ENCODE measurements at regions not wholly inside any gene's neighbourhood (a gene's known extent, or its start where the extent isn't known, plus 50 kb on each side); places are given as distances from the start of the nearest gene placed in this dataset.
A peak's percentile ranks its signal among the peaks of the same experiment; 100 is the strongest.

GRCh38 chr12:124389138-124389724 is 94.3 kb downstream of the RFLNA start:
- 0% methylated on average over 38 of the region's 39 CpGs; no CpG with 5 or more reads in 1 of the 2 donors for WGBS, 2 donors
- peaks cover 79% of the 10 kb centered on the region for H3K4me1 ChIP-seq
- intact Hi-C loops (cut with DNase I) = no loop called here

GRCh38 chr12:124388679-124389137 is 93.8 kb downstream of the RFLNA start:
- intact Hi-C loops (cut with DNase I) = no loop called here
- ATAC-seq = peak; percentile 75
- Histone ChIP-seq H3K9me3 (no peaks in the 10 kb centered on the region), H3K36me3 (replicated peaks in 1 of 2; ENCODE audit: insufficient read depth in 1 of 2, low read depth in 2 of 2) (peaks cover 7 to 11% of the 10 kb centered on the region in 2 donors), H3K4me1 (peaks cover 74% of the 10 kb centered on the region), H3K27ac (peak overlapping the region; percentile 90 to 96 (median 93)), H3K4me3 (peak overlapping the region; percentile 20 to 59), H3K27me3 (no peaks in the 10 kb centered on the region)
- 0% methylated on average over 9 to 34 of the region's 39 CpGs for WGBS, 2 donors
- TF ChIP-seq POLR2A (IDR thresholded peaks at IDR 0.05) (peak; percentile 60 to 87 (median 82)), CTCF (IDR thresholded peaks at IDR 0.05) (peak in 1 of 7 experiments; percentile 26)
- DNase-seq = peak; percentile 83 to 89 (median 88)

More at GRCh38 chr12:124389138-124389724, 94.3 kb downstream of the RFLNA start:
- DNase-seq (peak; percentile 89 to 93 (median 92)), ATAC-seq (peak; percentile 74)
- no peaks in the 10 kb centered on the region for H3K9me3 ChIP-seq
- H3K27me3 ChIP-seq = no peaks in the 10 kb centered on the region
- peak overlapping the region; percentile 90 to 96 (median 93) for H3K27ac ChIP-seq
- TF ChIP-seq CTCF (IDR thresholded peaks at IDR 0.05) = no peak
- peak in 1 of 3 donors; percentile 34 for TF ChIP-seq POLR2A (IDR thresholded peaks at IDR 0.05)
- peaks cover 7 to 11% of the 10 kb centered on the region in 2 donors for H3K36me3 ChIP-seq (replicated peaks in 1 of 2; ENCODE audit: insufficient read depth in 1 of 2, low read depth in 2 of 2)
- peak overlapping the region; percentile 20 for H3K4me3 ChIP-seq

- TF ChIP-seq CTCF (IDR thresholded peaks at IDR 0.05) (no peak), POLR2A (IDR thresholded peaks at IDR 0.05) (no peak)
- H3K4me1 ChIP-seq = peaks cover 69% of the 10 kb centered on the region
- intact Hi-C loops (cut with DNase I) = no loop called here
Measured at GRCh38 chr12:124388038-124388671, 93.3 kb downstream of the RFLNA start.

GRCh38 chr12:124387528-124387911 is 92.6 kb downstream of the RFLNA start:
- 10 to 15% methylated on average over 4 to 24 of the region's 24 CpGs for WGBS, 2 donors
- H3K27me3 ChIP-seq = no peaks in the 10 kb centered on the region
- H3K27ac ChIP-seq = peak overlapping the region; percentile 90 to 96 (median 93)
- peak; percentile 36 for ATAC-seq
- H3K4me1 ChIP-seq = peaks cover 65% of the 10 kb centered on the region
- H3K4me3 ChIP-seq = peak overlapping the region; percentile 20 to 59
- peaks cover 7 to 14% of the 10 kb centered on the region in 2 donors for H3K36me3 ChIP-seq (replicated peaks in 1 of 2; ENCODE audit: insufficient read depth in 1 of 2, low read depth in 2 of 2)
- no peaks in the 10 kb centered on the region for H3K9me3 ChIP-seq
- peak; percentile 78 to 87 (median 86) for DNase-seq
- intact Hi-C loops (cut with DNase I) = no loop called here
- TF ChIP-seq CTCF (IDR thresholded peaks at IDR 0.05) (no peak), POLR2A (IDR thresholded peaks at IDR 0.05) (peak in 2 of 3 donors; percentile 33 to 43)

More at GRCh38 chr12:124388038-124388671, 93.3 kb downstream of the RFLNA start:
- Histone ChIP-seq H3K9me3 (no peaks in the 10 kb centered on the region), H3K27ac (peak overlapping the region; percentile 90 to 96 (median 93)), H3K36me3 (replicated peaks in 1 of 2; ENCODE audit: insufficient read depth in 1 of 2, low read depth in 2 of 2) (peaks cover 7 to 13% of the 10 kb centered on the region in 2 donors), H3K4me3 (peak overlapping the region; percentile 20 to 59), H3K27me3 (no peaks in the 10 kb centered on the region)
- DNase-seq = no peak
- WGBS, 2 donors = 9 to 24% methylated on average over 9 to 15 of the region's 15 CpGs
- no peak for ATAC-seq
